HL-60 (cell line): ENCODE measurements at regions not wholly inside any gene's neighbourhood (a gene's known extent, or its start where the extent isn't known, plus 50 kb on each side); places are given as distances from the start of the nearest gene placed in this dataset.

Experiments
- GABPA ChIP-seq: IDR thresholded peaks from 2 replicates; pipeline ENCODE4 v1.6.1; 2012; ENCODE audit warnings: low read depth
- POLR2AphosphoS5 ChIP-seq: IDR thresholded peaks from 2 replicates; pipeline ENCODE4 v1.6.1; 2012; ENCODE audit warnings: low read depth
- REST ChIP-seq: IDR thresholded peaks from 2 replicates; pipeline ENCODE4 v1.6.1; 2012; ENCODE audit warnings: low read depth; ENCODE audit not compliant: insufficient replicate concordance
- TF ChIP-seq, protein P1 (sequence below): IDR thresholded peaks from one replicate; pipeline ENCODE4 v1.5.1; 2011; ENCODE audit warnings: low read length, control low read depth, inconsistent platforms; ENCODE audit not compliant: insufficient read depth

GRCh38 chr4:30258949-30259348 is 461.2 kb upstream of the PCDH7 start:
- TF ChIP-seq, protein P1, sequence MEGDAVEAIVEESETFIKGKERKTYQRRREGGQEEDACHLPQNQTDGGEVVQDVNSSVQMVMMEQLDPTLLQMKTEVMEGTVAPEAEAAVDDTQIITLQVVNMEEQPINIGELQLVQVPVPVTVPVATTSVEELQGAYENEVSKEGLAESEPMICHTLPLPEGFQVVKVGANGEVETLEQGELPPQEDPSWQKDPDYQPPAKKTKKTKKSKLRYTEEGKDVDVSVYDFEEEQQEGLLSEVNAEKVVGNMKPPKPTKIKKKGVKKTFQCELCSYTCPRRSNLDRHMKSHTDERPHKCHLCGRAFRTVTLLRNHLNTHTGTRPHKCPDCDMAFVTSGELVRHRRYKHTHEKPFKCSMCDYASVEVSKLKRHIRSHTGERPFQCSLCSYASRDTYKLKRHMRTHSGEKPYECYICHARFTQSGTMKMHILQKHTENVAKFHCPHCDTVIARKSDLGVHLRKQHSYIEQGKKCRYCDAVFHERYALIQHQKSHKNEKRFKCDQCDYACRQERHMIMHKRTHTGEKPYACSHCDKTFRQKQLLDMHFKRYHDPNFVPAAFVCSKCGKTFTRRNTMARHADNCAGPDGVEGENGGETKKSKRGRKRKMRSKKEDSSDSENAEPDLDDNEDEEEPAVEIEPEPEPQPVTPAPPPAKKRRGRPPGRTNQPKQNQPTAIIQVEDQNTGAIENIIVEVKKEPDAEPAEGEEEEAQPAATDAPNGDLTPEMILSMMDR: no peak
- TF ChIP-seq GABPA (no peak), REST (no peak), POLR2AphosphoS5 (no peak)
